Esophagus squamous epithelium (tissue), 4 donors: ENCODE measurements at regions not wholly inside any gene's neighbourhood (a gene's known extent, or its start where the extent isn't known, plus 50 kb on each side); places are given as distances from the start of the nearest gene placed in this dataset.

Experiments used
- POLR2A ChIP-seq, 4 donors: fragments of 450-650 bp; IDR thresholded peaks; one replicate each; pipeline ENCODE4 v1.6.1; 2017; ENCODE audit warnings: antibody characterized with exemption in 4 of 4, mild to moderate bottlenecking in 4 of 4, moderate library complexity in 3 of 4
- TF ChIP-seq, protein P1 (sequence below), 6 experiments: fragments of 450-650 bp in 4 of 6; fragments of 200-600 bp in 2 of 6; sonication (generic) in 2 of 6; IDR thresholded peaks; one replicate each; pipeline ENCODE4 v1.5.1; 2016 to 2019; ENCODE audit warnings: antibody characterized with exemption in 6 of 6, mild to moderate bottlenecking in 4 of 6, moderate library complexity in 4 of 6

DNA sequence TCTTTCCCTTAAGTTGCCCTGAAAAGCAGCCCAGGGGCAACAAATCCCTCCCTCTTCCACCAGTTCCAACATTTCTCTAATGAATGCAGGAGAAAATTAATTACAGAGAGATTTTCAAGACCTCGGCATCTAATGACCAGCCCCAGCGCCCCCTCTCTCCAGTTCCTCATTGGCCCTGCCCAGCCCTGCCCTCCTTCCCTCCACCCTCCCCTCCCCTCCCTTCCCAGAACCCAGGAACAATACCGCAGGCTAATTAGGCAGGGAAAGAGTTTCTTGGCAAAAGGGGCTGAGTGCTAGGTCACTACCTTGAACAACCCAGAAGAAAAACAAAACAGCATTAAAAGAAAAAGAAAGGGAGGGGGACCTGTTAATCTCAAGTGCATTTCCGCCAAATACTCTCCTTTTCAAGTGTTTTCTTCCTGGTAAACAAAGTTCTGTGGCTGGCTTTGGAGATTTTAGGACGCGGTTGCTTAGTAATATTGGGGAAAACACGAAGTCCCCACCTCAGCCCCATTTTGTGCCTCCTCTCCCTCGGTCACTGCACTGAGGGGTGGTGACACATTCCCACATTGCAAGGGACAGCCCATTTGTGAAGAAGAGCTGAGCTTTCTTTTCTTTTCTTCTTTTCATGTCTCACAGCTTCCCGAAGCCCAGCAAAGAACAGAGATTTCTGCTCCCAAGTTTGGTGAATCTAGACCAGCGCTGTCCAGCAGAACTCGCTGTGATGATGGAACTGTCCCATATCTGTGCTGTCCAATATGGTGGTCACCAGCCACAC, 215.4 kb downstream of the SOX9 start:
- TF ChIP-seq, protein P1, sequence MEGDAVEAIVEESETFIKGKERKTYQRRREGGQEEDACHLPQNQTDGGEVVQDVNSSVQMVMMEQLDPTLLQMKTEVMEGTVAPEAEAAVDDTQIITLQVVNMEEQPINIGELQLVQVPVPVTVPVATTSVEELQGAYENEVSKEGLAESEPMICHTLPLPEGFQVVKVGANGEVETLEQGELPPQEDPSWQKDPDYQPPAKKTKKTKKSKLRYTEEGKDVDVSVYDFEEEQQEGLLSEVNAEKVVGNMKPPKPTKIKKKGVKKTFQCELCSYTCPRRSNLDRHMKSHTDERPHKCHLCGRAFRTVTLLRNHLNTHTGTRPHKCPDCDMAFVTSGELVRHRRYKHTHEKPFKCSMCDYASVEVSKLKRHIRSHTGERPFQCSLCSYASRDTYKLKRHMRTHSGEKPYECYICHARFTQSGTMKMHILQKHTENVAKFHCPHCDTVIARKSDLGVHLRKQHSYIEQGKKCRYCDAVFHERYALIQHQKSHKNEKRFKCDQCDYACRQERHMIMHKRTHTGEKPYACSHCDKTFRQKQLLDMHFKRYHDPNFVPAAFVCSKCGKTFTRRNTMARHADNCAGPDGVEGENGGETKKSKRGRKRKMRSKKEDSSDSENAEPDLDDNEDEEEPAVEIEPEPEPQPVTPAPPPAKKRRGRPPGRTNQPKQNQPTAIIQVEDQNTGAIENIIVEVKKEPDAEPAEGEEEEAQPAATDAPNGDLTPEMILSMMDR (IDR thresholded peaks at IDR 0.05): no peak
- TF ChIP-seq POLR2A (IDR thresholded peaks at IDR 0.05): no peak
